Endothelial cell (in vitro differentiated cells): ENCODE measurements at regions not wholly inside any gene's neighbourhood (a gene's known extent, or its start where the extent isn't known, plus 50 kb on each side); places are given as distances from the start of the nearest gene placed in this dataset.

ENCODE experiments used
- DNase-seq: peaks from one replicate; pipeline ENCODE4 v3.0.0; 2021; ENCODE audit warnings: low spot score
- H3K27ac Mint-ChIP-seq: one replicate; pipeline ENCODE4 v1.8.0; 2021; ENCODE audit warnings: mixed read lengths, inconsistent platforms; ENCODE audit not compliant: unreplicated experiment
- H3K27me3 Mint-ChIP-seq: one replicate; pipeline ENCODE4 v1.8.0; 2021; ENCODE audit warnings: mild to moderate bottlenecking, moderate library complexity, mixed read lengths, inconsistent platforms; ENCODE audit not compliant: unreplicated experiment
- H3K36me3 Mint-ChIP-seq: one replicate; pipeline ENCODE4 v1.8.0; 2021; ENCODE audit warnings: mild to moderate bottlenecking, low read depth, mixed read lengths, inconsistent platforms; ENCODE audit not compliant: unreplicated experiment
- H3K4me1 Mint-ChIP-seq: one replicate; pipeline ENCODE4 v1.8.0; 2021; ENCODE audit warnings: mild to moderate bottlenecking, mixed read lengths, inconsistent platforms; ENCODE audit not compliant: unreplicated experiment
- H3K4me3 Mint-ChIP-seq: one replicate; pipeline ENCODE4 v1.8.0; 2021; ENCODE audit warnings: mild to moderate bottlenecking, mixed read lengths, inconsistent platforms; ENCODE audit not compliant: unreplicated experiment
- H3K9me3 Mint-ChIP-seq: one replicate; pipeline ENCODE4 v1.8.0; 2021; ENCODE audit warnings: mixed read lengths, inconsistent platforms; ENCODE audit not compliant: unreplicated experiment
- CTCF ChIP-seq: fragments of 200-600 bp; sonication (generic); IDR thresholded peaks from one replicate; pipeline ENCODE4 v1.5.0; 2021; ENCODE audit warnings: antibody characterized with exemption; ENCODE audit not compliant: unreplicated experiment

GRCh38 chr10:106252541-106252940 is 912.0 kb downstream of the SORCS1 start:
- no peak for DNase-seq
- Mint-ChIP-seq H3K27ac (no peak overlapping the region), H3K4me3 (no peak overlapping the region), H3K4me1 (no peaks in the 10 kb centered on the region), H3K36me3 (no peaks in the 10 kb centered on the region), H3K27me3 (peaks cover 3% of the 10 kb centered on the region), H3K9me3 (no peaks in the 10 kb centered on the region)
- TF ChIP-seq CTCF: no peak

GRCh38 chr10:106251573-106251972 is 912.9 kb downstream of the SORCS1 start:
- H3K4me3 Mint-ChIP-seq: no peak overlapping the region
- H3K9me3 Mint-ChIP-seq: no peaks in the 10 kb centered on the region

GRCh38 chr10:106242301-106242700 is 922.2 kb downstream of the SORCS1 start:
- no peaks in the 10 kb centered on the region for H3K27me3 Mint-ChIP-seq
- H3K4me3 Mint-ChIP-seq: no peak overlapping the region
- no peak overlapping the region for H3K27ac Mint-ChIP-seq
- H3K9me3 Mint-ChIP-seq: no peaks in the 10 kb centered on the region
- no peaks in the 10 kb centered on the region for H3K4me1 Mint-ChIP-seq
- no peak for TF ChIP-seq CTCF
- H3K36me3 Mint-ChIP-seq: no peaks in the 10 kb centered on the region
- DNase-seq: no peak

More at GRCh38 chr10:106251573-106251972, 912.9 kb downstream of the SORCS1 start:
- H3K27me3 Mint-ChIP-seq: no peaks in the 10 kb centered on the region
- TF ChIP-seq CTCF: no peak
- no peaks in the 10 kb centered on the region for H3K36me3 Mint-ChIP-seq
- DNase-seq: no peak
- no peak overlapping the region for H3K27ac Mint-ChIP-seq
- no peaks in the 10 kb centered on the region for H3K4me1 Mint-ChIP-seq

GRCh38 chr10:106226828-106227227 is 937.7 kb downstream of the SORCS1 start:
- no peaks in the 10 kb centered on the region for H3K4me1 Mint-ChIP-seq
- no peak for DNase-seq
- TF ChIP-seq CTCF: no peak
- no peaks in the 10 kb centered on the region for H3K9me3 Mint-ChIP-seq
- H3K36me3 Mint-ChIP-seq: no peaks in the 10 kb centered on the region
- no peak overlapping the region for H3K4me3 Mint-ChIP-seq
- H3K27me3 Mint-ChIP-seq: peaks cover 2% of the 10 kb centered on the region
- H3K27ac Mint-ChIP-seq: no peak overlapping the region

GRCh38 chr10:106226142-106226541 is 938.4 kb downstream of the SORCS1 start:
- Mint-ChIP-seq H3K4me3 (no peak overlapping the region), H3K27ac (no peak overlapping the region), H3K27me3 (peaks cover 2% of the 10 kb centered on the region), H3K36me3 (no peaks in the 10 kb centered on the region), H3K4me1 (no peaks in the 10 kb centered on the region), H3K9me3 (no peaks in the 10 kb centered on the region)
- no peak for TF ChIP-seq CTCF
- no peak for DNase-seq
